Brain microvascular endothelial cell (primary cell): ENCODE measurements at regions not wholly inside any gene's neighbourhood (a gene's known extent, or its start where the extent isn't known, plus 50 kb on each side); places are given as distances from the start of the nearest gene placed in this dataset.

ENCODE experiments used
- DNase-seq: peaks from one replicate; pipeline ENCODE4 v3.0.0-alpha.2; 2020
- H3K27ac ChIP-seq: fragments of 250-450 bp; sonication (Bioruptor Pico); 2 replicates; pipeline ENCODE4 v1.5.1; 2020; ENCODE audit warnings: mild to moderate bottlenecking, moderate library complexity
- H3K27me3 ChIP-seq: fragments of 250-450 bp; sonication (Bioruptor Pico); replicated peaks from 2 replicates; pipeline ENCODE4 v1.5.1; 2020; ENCODE audit warnings: mild to moderate bottlenecking
- H3K36me3 ChIP-seq: fragments of 250-450 bp; sonication (Bioruptor Pico); replicated peaks from 2 replicates; pipeline ENCODE4 v1.5.1; 2020; ENCODE audit warnings: mild to moderate bottlenecking
- H3K4me3 ChIP-seq: 2 replicates; pipeline ENCODE4 v1.5.1; 2011; ENCODE audit warnings: low read depth, mild to moderate bottlenecking, control low read depth, low read length, moderate library complexity
- CTCF ChIP-seq: IDR thresholded peaks from 2 replicates; pipeline ENCODE4 v1.5.1; 2011; ENCODE audit warnings: low read depth, mild to moderate bottlenecking, moderate library complexity, low read length, control low read depth, inconsistent platforms; ENCODE audit errors: missing control alignments
- in situ Hi-C: cut with HindIII; loops from 2 replicates; pipeline ENCODE4 v1.10.0; 2017; ENCODE audit warnings: low sequenced_read_pairs, low pct_ligation_motif_present

GRCh38 chr2:7270011-7270431 is 352.8 kb downstream of the RNF144A start:
- no peak overlapping the region for H3K4me3 ChIP-seq
- in situ Hi-C loops, result no loop called here
- no peaks in the 10 kb centered on the region for H3K36me3 ChIP-seq
- TF ChIP-seq CTCF, result no peak
- no peaks in the 10 kb centered on the region for H3K27me3 ChIP-seq
- H3K27ac ChIP-seq, result no peak overlapping the region
- DNase-seq, result no peak

GRCh38 chr2:7272210-7272609 is 355.0 kb downstream of the RNF144A start:
- H3K27ac ChIP-seq, result no peak overlapping the region
- H3K27me3 ChIP-seq, result no peaks in the 10 kb centered on the region
- no peak for TF ChIP-seq CTCF
- no peaks in the 10 kb centered on the region for H3K36me3 ChIP-seq
- no peak overlapping the region for H3K4me3 ChIP-seq
- DNase-seq, result no peak
- in situ Hi-C loops, result no loop called here

GRCh38 chr2:7278984-7279383 is 361.8 kb downstream of the RNF144A start:
- H3K27ac ChIP-seq, result no peak overlapping the region
- no peak overlapping the region for H3K4me3 ChIP-seq
- no peak for TF ChIP-seq CTCF
- no peak for DNase-seq
- no peaks in the 10 kb centered on the region for H3K36me3 ChIP-seq
- H3K27me3 ChIP-seq, result no peaks in the 10 kb centered on the region
- in situ Hi-C loops, result no loop called here

GRCh38 chr2:7279421-7279949 is 362.3 kb downstream of the RNF144A start:
- H3K27me3 ChIP-seq, result no peaks in the 10 kb centered on the region
- no peak for DNase-seq

GRCh38 chr2:7280790-7281189 is 363.6 kb downstream of the RNF144A start:
- in situ Hi-C loops, result no loop called here
- H3K27ac ChIP-seq, result no peak overlapping the region

More at GRCh38 chr2:7279421-7279949, 362.3 kb downstream of the RNF144A start:
- H3K36me3 ChIP-seq, result no peaks in the 10 kb centered on the region
- H3K4me3 ChIP-seq, result no peak overlapping the region
- in situ Hi-C loops, result no loop called here
- H3K27ac ChIP-seq, result no peak overlapping the region
- no peak for TF ChIP-seq CTCF

More at GRCh38 chr2:7280790-7281189, 363.6 kb downstream of the RNF144A start:
- no peak for TF ChIP-seq CTCF
- Histone ChIP-seq H3K4me3 (no peak overlapping the region), H3K36me3 (no peaks in the 10 kb centered on the region), H3K27me3 (no peaks in the 10 kb centered on the region)
- no peak for DNase-seq
